ENCODE measurements at regions not wholly inside any gene's neighbourhood (a gene's known extent, or its start where the extent isn't known, plus 50 kb on each side); places are given as distances from the start of the nearest gene placed in this dataset.
A peak's percentile ranks its signal among the peaks of the same experiment; 100 is the strongest.
"Not testable (repeated sequence)": the region's sequence is repeated elsewhere in the genome, so short reads cannot be mapped to it uniquely, and the experiment has no call there.

GRCh38 chr6:109875973-109876372 is 102.1 kb upstream of the GPR6 start:
- Histone ChIP-seq H3K9me3 (no peaks in the 10 kb centered on the region), H3K4me3 (no peak overlapping the region), H3K36me3 (no peaks in the 10 kb centered on the region), H3K4me1 (peaks cover 0 to 37% (median 9%) of the 10 kb centered on the region in 6 donors), H3K27me3 (replicated peaks in 1 of 7) (no peaks in the 10 kb centered on the region), H3K27ac (peak overlapping the region in 4 of 8 donors; percentile 3 to 74 (median 70))
- intact Hi-C loops (cut with DNase I; ENCODE audit: low total_unique reads): no loop called here
- WGBS, 5 donors: 66 to 84% (median 81%) methylated on average over 3 of the region's 3 CpGs
- no peak for DNase-seq
- TF ChIP-seq POLR2A (IDR thresholded peaks at IDR 0.05) (no peak), CTCF (IDR thresholded peaks at IDR 0.05 in 8 of 11, conservative IDR thresholded peaks at IDR 0.05 in 3 of 11) (no peak), POLR2AphosphoS5 (IDR thresholded peaks at IDR 0.05) (no peak)

GRCh38 chr6:109877028-109878004 is 100.8 kb upstream of the GPR6 start:
- intact Hi-C loops (cut with DNase I; ENCODE audit: low total_unique reads): no loop called here
- 53 to 73% (median 60%) methylated on average over 10 of the region's 10 CpGs for WGBS, 5 donors
- no peak for DNase-seq
- no peak for TF ChIP-seq POLR2A (IDR thresholded peaks at IDR 0.05)
- no peak for TF ChIP-seq POLR2AphosphoS5 (IDR thresholded peaks at IDR 0.05)
- no peak for TF ChIP-seq CTCF (IDR thresholded peaks at IDR 0.05 in 8 of 11, conservative IDR thresholded peaks at IDR 0.05 in 3 of 11)
- H3K9me3 ChIP-seq: peaks cover 0 to 13% (median 0%) of the 10 kb centered on the region in 8 donors
- H3K36me3 ChIP-seq: no peaks in the 10 kb centered on the region
- peak overlapping the region in 7 of 8 donors; percentile 13 to 74 (median 47) for H3K27ac ChIP-seq
- H3K27me3 ChIP-seq (replicated peaks in 1 of 7): no peaks in the 10 kb centered on the region
- peaks cover 0 to 35% (median 9%) of the 10 kb centered on the region in 6 donors for H3K4me1 ChIP-seq
- no peak overlapping the region for H3K4me3 ChIP-seq

GRCh38 chr6:109878005-109878690 is 100.0 kb upstream of the GPR6 start:
- Histone ChIP-seq H3K4me1 (peaks cover 0 to 27% (median 7%) of the 10 kb centered on the region in 6 donors), H3K27ac (peak overlapping the region in 6 of 8 donors; percentile 43 to 74 (median 58)), H3K9me3 (peaks cover 0 to 14% (median 0%) of the 10 kb centered on the region in 8 donors)
- H3K27me3 ChIP-seq (replicated peaks in 1 of 7); H3K4me3 ChIP-seq; DNase-seq; intact Hi-C loops (cut with DNase I; ENCODE audit: low total_unique reads); H3K36me3 ChIP-seq: not testable (repeated sequence)
- WGBS, 5 donors: 71 to 84% (median 72%) methylated on average over 9 of the region's 9 CpGs

- H3K36me3 ChIP-seq; H3K4me3 ChIP-seq; DNase-seq; H3K27me3 ChIP-seq (replicated peaks in 1 of 7); intact Hi-C loops (cut with DNase I; ENCODE audit: low total_unique reads): not testable (repeated sequence)
- Histone ChIP-seq H3K9me3 (peaks cover 0 to 14% (median 0%) of the 10 kb centered on the region in 8 donors), H3K27ac (peak overlapping the region in 3 of 8 donors; percentile 68 to 74 (median 72)), H3K4me1 (peaks cover 0 to 25% (median 5%) of the 10 kb centered on the region in 6 donors)
- 82 to 91% (median 85%) methylated on average over 5 of the region's 5 CpGs for WGBS, 5 donors
Measured at GRCh38 chr6:109879081-109879480, 99.0 kb upstream of the GPR6 start.

GRCh38 chr6:109879521-109879920 is 98.6 kb upstream of the GPR6 start:
- H3K27ac ChIP-seq: no peak overlapping the region
- WGBS, 5 donors: 93 to 97% (median 94%) methylated on average over 15 of the region's 15 CpGs
- no peak overlapping the region for H3K4me3 ChIP-seq
- peaks cover 0 to 14% (median 0%) of the 10 kb centered on the region in 8 donors for H3K9me3 ChIP-seq
- intact Hi-C loops (cut with DNase I; ENCODE audit: low total_unique reads): no loop called here
- TF ChIP-seq CTCF (IDR thresholded peaks at IDR 0.05 in 8 of 11, conservative IDR thresholded peaks at IDR 0.05 in 3 of 11): no peak
- TF ChIP-seq POLR2A (IDR thresholded peaks at IDR 0.05): no peak
- no peak for TF ChIP-seq POLR2AphosphoS5 (IDR thresholded peaks at IDR 0.05)
- H3K27me3 ChIP-seq (replicated peaks in 1 of 7): no peaks in the 10 kb centered on the region
- DNase-seq: no peak
- H3K4me1 ChIP-seq: peaks cover 0 to 25% (median 5%) of the 10 kb centered on the region in 6 donors
- H3K36me3 ChIP-seq: no peaks in the 10 kb centered on the region

GRCh38 chr6:109881069-109881468 is 97.0 kb upstream of the GPR6 start:
- H3K4me3 ChIP-seq; intact Hi-C loops (cut with DNase I; ENCODE audit: low total_unique reads); H3K36me3 ChIP-seq; H3K27me3 ChIP-seq (replicated peaks in 1 of 7); H3K27ac ChIP-seq; DNase-seq: not testable (repeated sequence)
- peaks cover 0 to 14% (median 0%) of the 10 kb centered on the region in 8 donors for H3K9me3 ChIP-seq
- H3K4me1 ChIP-seq: peaks cover 0 to 22% (median 5%) of the 10 kb centered on the region in 6 donors
- WGBS, 5 donors: 85 to 98% (median 96%) methylated on average over 12 to 19 of the region's 19 CpGs

- peak overlapping the region in 1 of 8 donors; percentile 31 for H3K27ac ChIP-seq
- intact Hi-C loops (cut with DNase I; ENCODE audit: low total_unique reads); H3K36me3 ChIP-seq; H3K27me3 ChIP-seq (replicated peaks in 1 of 7); DNase-seq; H3K4me3 ChIP-seq: not testable (repeated sequence)
- H3K4me1 ChIP-seq: peaks cover 0 to 15% (median 3%) of the 10 kb centered on the region in 6 donors
- peaks cover 0 to 14% (median 0%) of the 10 kb centered on the region in 8 donors for H3K9me3 ChIP-seq
- 95 to 100% (median 100%) methylated on average over 1 of the region's 1 CpG for WGBS, 5 donors
Measured at GRCh38 chr6:109881953-109882490, 96.1 kb upstream of the GPR6 start.

Data from spleen (tissue), 11 donors.